Trophoblast cell (in vitro differentiated cells and primary cell): ENCODE measurements at regions not wholly inside any gene's neighbourhood (a gene's known extent, or its start where the extent isn't known, plus 50 kb on each side); places are given as distances from the start of the nearest gene placed in this dataset.

Source experiments
- DNase-seq, 2 donors: peaks; one replicate each; pipeline ENCODE4 v3.0.0-alpha.2; 2016
- H2AFZ ChIP-seq: 2 replicates; pipeline ENCODE4 v1.6.1; 2013; ENCODE audit warnings: low read length, moderate library complexity, mild to moderate bottlenecking; ENCODE audit not compliant: insufficient read depth, poor library complexity
- H2AK5ac ChIP-seq: 2 replicates; pipeline ENCODE4 v1.6.1; 2013; ENCODE audit warnings: mild to moderate bottlenecking, low read length
- H2BK120ac ChIP-seq: 2 replicates; pipeline ENCODE4 v1.6.1; 2013; ENCODE audit warnings: low read length, mild to moderate bottlenecking, moderate library complexity; ENCODE audit not compliant: insufficient read depth, poor library complexity
- H2BK12ac ChIP-seq: 2 replicates; pipeline ENCODE4 v1.6.1; 2013; ENCODE audit warnings: mild to moderate bottlenecking, low read length, moderate library complexity
- H2BK5ac ChIP-seq: 2 replicates; pipeline ENCODE4 v1.6.1; 2013; ENCODE audit warnings: low read length, low read depth, moderate library complexity, mild to moderate bottlenecking; ENCODE audit not compliant: poor library complexity
- H3K14ac ChIP-seq: 2 replicates; pipeline ENCODE4 v1.6.1; 2013; ENCODE audit warnings: mild to moderate bottlenecking, low read length
- H3K18ac ChIP-seq: 2 replicates; pipeline ENCODE4 v1.6.1; 2013; ENCODE audit warnings: mild to moderate bottlenecking, low read length
- H3K23ac ChIP-seq: 2 replicates; pipeline ENCODE4 v1.6.1; 2013; ENCODE audit warnings: low read length
- H3K27ac ChIP-seq: 2 replicates; pipeline ENCODE4 v1.5.1; 2013; ENCODE audit warnings: low read depth, mild to moderate bottlenecking, inconsistent platforms, low read length, moderate library complexity
- H3K27me3 ChIP-seq: 2 replicates; pipeline ENCODE4 v1.6.1; 2013; ENCODE audit warnings: inconsistent platforms, mild to moderate bottlenecking, low read length, moderate library complexity; ENCODE audit not compliant: insufficient read depth
- H3K36me3 ChIP-seq, 2 experiments: 1 replicate in 1 of 2; 2 replicates in 1 of 2; pipeline ENCODE4 v1.6.1; 2013; ENCODE audit warnings: low read length in 2 of 2, mild to moderate bottlenecking in 2 of 2, moderate library complexity in 1 of 2; ENCODE audit not compliant: insufficient read depth in 2 of 2, control insufficient read depth in 1 of 2
- H3K4ac ChIP-seq: 2 replicates; pipeline ENCODE4 v1.6.1; 2013; ENCODE audit warnings: low read depth, mild to moderate bottlenecking, low read length, moderate library complexity
- H3K4me1 ChIP-seq, 2 experiments: 1 replicate in 1 of 2; 2 replicates in 1 of 2; pipeline ENCODE4 v1.6.1; 2013; ENCODE audit warnings: low read length in 2 of 2, mild to moderate bottlenecking in 2 of 2, moderate library complexity in 1 of 2; ENCODE audit not compliant: insufficient read depth in 2 of 2, control insufficient read depth in 1 of 2
- H3K4me2 ChIP-seq: 2 replicates; pipeline ENCODE4 v1.6.1; 2013; ENCODE audit warnings: inconsistent platforms, mild to moderate bottlenecking, low read length, moderate library complexity
- H3K4me3 ChIP-seq: 2 replicates; pipeline ENCODE4 v1.5.1; 2013; ENCODE audit warnings: mild to moderate bottlenecking, low read depth, low read length, inconsistent platforms
- H3K79me1 ChIP-seq: one replicate; pipeline ENCODE4 v1.6.1; 2013; ENCODE audit warnings: low read length
- H3K79me2 ChIP-seq: 2 replicates; pipeline ENCODE4 v1.6.1; 2013; ENCODE audit warnings: low read length, mild to moderate bottlenecking; ENCODE audit not compliant: control insufficient read depth, insufficient read depth, poor library complexity
- H3K9ac ChIP-seq: 2 replicates; pipeline ENCODE4 v1.6.1; 2013; ENCODE audit warnings: mild to moderate bottlenecking, low read length
- H3K9me3 ChIP-seq: 2 replicates; pipeline ENCODE4 v1.6.1; 2013; ENCODE audit warnings: low read depth, mild to moderate bottlenecking, control low read depth, inconsistent platforms, low read length; ENCODE audit not compliant: insufficient read depth
- H4K12ac ChIP-seq: 2 replicates; pipeline ENCODE4 v1.6.1; 2013; ENCODE audit warnings: low read depth, mild to moderate bottlenecking, low read length, moderate library complexity
- H4K8ac ChIP-seq: 2 replicates; pipeline ENCODE4 v1.6.1; 2013; ENCODE audit warnings: low read depth, mild to moderate bottlenecking, low read length, moderate library complexity
- H4K91ac ChIP-seq: one replicate; pipeline ENCODE4 v1.6.1; 2013; ENCODE audit warnings: low read depth, mild to moderate bottlenecking, low read length, moderate library complexity
- WGBS: extraction: QIAGEN DNeasy Blood & Tissue Kit; methylation state at CpG from one replicate; pipeline ENCODE4 v1.1.7; 2013; ENCODE audit warnings: missing lambda C conversion rate; ENCODE audit not compliant: insufficient read length, insufficient coverage; ENCODE audit errors: extremely low coverage; 5-methylcytosine and 5-hydroxymethylcytosine counted together

DNA sequence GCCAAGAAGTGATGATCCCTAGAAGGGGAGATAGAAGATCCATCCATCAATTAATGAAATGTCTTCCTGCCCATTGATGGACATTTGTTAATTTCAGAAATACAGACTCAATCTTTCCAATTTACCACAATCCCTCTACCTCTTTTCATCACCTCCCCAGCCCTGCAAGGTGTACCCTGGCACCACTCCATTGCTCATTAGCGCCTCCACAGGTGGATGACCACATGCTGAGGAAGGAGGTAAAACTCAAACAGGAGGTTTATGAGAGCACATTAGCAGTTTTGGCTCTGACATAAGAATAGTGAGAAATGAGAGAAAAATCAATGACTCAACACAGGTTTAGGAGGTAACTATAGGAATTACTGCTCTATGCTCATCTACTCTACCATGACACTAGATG, 208.0 kb downstream of the C1D start:
- no peak overlapping the region for H2AK5ac ChIP-seq
- H3K9me3 ChIP-seq, result peaks cover 2% of the 10 kb centered on the region
- no peak overlapping the region for H3K4me2 ChIP-seq
- no peak overlapping the region for H4K12ac ChIP-seq
- H4K8ac ChIP-seq, result no peak overlapping the region
- H2BK12ac ChIP-seq, result no peak overlapping the region
- H3K27me3 ChIP-seq, result no peaks in the 10 kb centered on the region
- H3K18ac ChIP-seq, result no peak overlapping the region
- H2BK120ac ChIP-seq, result no peak overlapping the region
- no peak overlapping the region for H2BK5ac ChIP-seq
- H3K9ac ChIP-seq, result no peak overlapping the region
- H2AFZ ChIP-seq, result no peak overlapping the region
- H3K23ac ChIP-seq, result no peak overlapping the region
- no peaks in the 10 kb centered on the region for H3K4me1 ChIP-seq
- no peak overlapping the region for H3K4me3 ChIP-seq
- H3K4ac ChIP-seq, result no peak overlapping the region
- H3K79me2 ChIP-seq, result no peaks in the 10 kb centered on the region
- no peak overlapping the region for H3K14ac ChIP-seq
- no peak for DNase-seq
- H3K36me3 ChIP-seq, result no peaks in the 10 kb centered on the region
- no peaks in the 10 kb centered on the region for H3K79me1 ChIP-seq
- H3K27ac ChIP-seq, result no peak overlapping the region
- no peak overlapping the region for H4K91ac ChIP-seq
- WGBS, result no CpG with 5 or more reads among the region's 1 CpG

DNA sequence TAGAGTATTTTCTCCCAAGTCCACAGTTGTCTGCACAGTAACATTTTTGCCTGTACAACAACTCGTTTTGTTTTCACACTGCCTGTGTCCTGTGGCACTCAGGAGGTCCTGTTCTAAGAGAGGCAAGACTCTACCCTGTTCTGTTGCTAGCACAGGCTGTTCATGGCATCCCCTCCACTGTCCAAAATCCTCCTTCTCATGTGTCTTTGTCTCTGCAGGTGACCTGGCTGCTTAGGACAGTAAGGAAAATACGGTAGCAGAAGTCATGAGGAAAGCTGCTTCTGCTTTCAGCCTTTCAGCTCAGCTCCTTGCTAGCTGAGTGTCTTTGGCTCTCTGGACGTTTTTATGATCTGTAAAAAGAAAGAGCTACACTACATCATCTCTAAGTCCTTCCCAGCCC, 205.9 kb downstream of the C1D start:
- H3K23ac ChIP-seq, result no peak overlapping the region
- H3K4me1 ChIP-seq, result no peaks in the 10 kb centered on the region
- H3K79me2 ChIP-seq, result no peaks in the 10 kb centered on the region
- H3K79me1 ChIP-seq, result no peaks in the 10 kb centered on the region
- H2BK5ac ChIP-seq, result no peak overlapping the region
- no peak overlapping the region for H2AK5ac ChIP-seq
- WGBS, result no CpG with 5 or more reads among the region's 3 CpGs
- H3K18ac ChIP-seq, result no peak overlapping the region
- H3K4me3 ChIP-seq, result no peak overlapping the region
- no peak overlapping the region for H2BK12ac ChIP-seq
- H3K36me3 ChIP-seq, result no peaks in the 10 kb centered on the region
- DNase-seq, result no peak
- H3K27ac ChIP-seq, result no peak overlapping the region
- H3K14ac ChIP-seq, result no peak overlapping the region
- no peak overlapping the region for H4K91ac ChIP-seq
- no peak overlapping the region for H4K12ac ChIP-seq
- no peak overlapping the region for H2AFZ ChIP-seq
- H3K4ac ChIP-seq, result no peak overlapping the region
- no peak overlapping the region for H4K8ac ChIP-seq
- no peak overlapping the region for H2BK120ac ChIP-seq
- no peaks in the 10 kb centered on the region for H3K27me3 ChIP-seq
- H3K4me2 ChIP-seq, result no peak overlapping the region
- no peak overlapping the region for H3K9ac ChIP-seq
- peaks cover 2% of the 10 kb centered on the region for H3K9me3 ChIP-seq

DNA sequence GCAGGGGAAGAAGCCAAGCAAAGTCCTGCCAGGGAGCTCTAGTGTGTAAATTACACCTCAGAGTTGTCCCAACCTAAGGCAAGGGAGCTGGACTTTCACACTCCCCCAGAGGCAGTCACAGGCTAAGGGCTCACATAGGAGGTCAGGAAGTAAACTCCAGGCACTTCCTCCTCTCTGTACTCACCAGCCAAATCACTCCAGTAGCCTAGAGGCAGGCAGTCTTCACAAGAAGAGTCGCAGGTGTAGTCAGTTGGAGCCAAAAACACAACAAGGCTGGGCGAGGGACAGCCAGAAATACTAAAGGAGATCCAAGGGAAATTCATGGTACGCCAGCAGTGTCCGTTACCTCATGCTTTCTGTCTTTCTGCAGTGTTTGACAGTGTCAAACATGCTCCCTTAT, 205.0 kb downstream of the C1D start:
- H2AK5ac ChIP-seq, result no peak overlapping the region
- H4K91ac ChIP-seq, result no peak overlapping the region
- peaks cover 2% of the 10 kb centered on the region for H3K9me3 ChIP-seq
- no peak overlapping the region for H4K12ac ChIP-seq
- no peaks in the 10 kb centered on the region for H3K4me1 ChIP-seq
- H3K4ac ChIP-seq, result no peak overlapping the region
- H2BK5ac ChIP-seq, result no peak overlapping the region
- H3K27ac ChIP-seq, result no peak overlapping the region
- H3K36me3 ChIP-seq, result no peaks in the 10 kb centered on the region
- no peak overlapping the region for H2AFZ ChIP-seq
- H3K23ac ChIP-seq, result no peak overlapping the region
- H3K27me3 ChIP-seq, result no peaks in the 10 kb centered on the region
- H2BK120ac ChIP-seq, result no peak overlapping the region
- H3K14ac ChIP-seq, result no peak overlapping the region
- H3K4me2 ChIP-seq, result no peak overlapping the region
- H3K79me1 ChIP-seq, result no peaks in the 10 kb centered on the region
- no peak for DNase-seq
- no peaks in the 10 kb centered on the region for H3K79me2 ChIP-seq
- no peak overlapping the region for H3K18ac ChIP-seq
- no CpG with 5 or more reads among the region's 4 CpGs for WGBS
- no peak overlapping the region for H3K9ac ChIP-seq
- no peak overlapping the region for H2BK12ac ChIP-seq
- H4K8ac ChIP-seq, result no peak overlapping the region
- no peak overlapping the region for H3K4me3 ChIP-seq

DNA sequence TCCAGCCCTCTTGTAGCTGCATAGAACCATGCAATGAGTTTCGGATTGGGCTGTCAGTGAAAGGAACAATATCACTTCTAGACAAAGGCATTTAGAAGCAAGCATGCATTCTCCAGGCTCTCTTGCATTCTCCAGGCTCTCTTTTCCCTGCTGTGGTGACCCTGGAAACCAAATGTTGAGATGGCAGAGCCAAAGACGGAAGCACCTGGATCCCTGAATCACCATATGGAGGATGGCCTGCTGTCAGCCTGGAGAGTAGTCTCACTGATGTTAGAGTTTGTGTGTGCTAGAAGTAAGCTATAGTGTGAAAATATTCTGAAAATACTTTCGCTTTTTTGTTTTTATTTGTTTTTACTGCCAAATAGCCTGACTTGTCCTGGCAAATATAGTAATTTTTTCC, 203.9 kb downstream of the C1D start:
- no peak overlapping the region for H4K91ac ChIP-seq
- no peak overlapping the region for H2BK12ac ChIP-seq
- H2BK120ac ChIP-seq, result no peak overlapping the region
- WGBS, result no CpG with 5 or more reads among the region's 3 CpGs
- DNase-seq, result no peak
- no peak overlapping the region for H3K14ac ChIP-seq
- no peak overlapping the region for H2AK5ac ChIP-seq
- H3K23ac ChIP-seq, result no peak overlapping the region
- H3K9me3 ChIP-seq, result peaks cover 3% of the 10 kb centered on the region
- H3K9ac ChIP-seq, result no peak overlapping the region
- no peak overlapping the region for H4K8ac ChIP-seq
- H2AFZ ChIP-seq, result no peak overlapping the region
- no peak overlapping the region for H3K4me3 ChIP-seq
- no peaks in the 10 kb centered on the region for H3K79me2 ChIP-seq
- H3K4me1 ChIP-seq, result no peaks in the 10 kb centered on the region
- no peak overlapping the region for H3K4me2 ChIP-seq
- H3K27me3 ChIP-seq, result no peaks in the 10 kb centered on the region
- H3K79me1 ChIP-seq, result no peaks in the 10 kb centered on the region
- H2BK5ac ChIP-seq, result no peak overlapping the region
- H3K18ac ChIP-seq, result no peak overlapping the region
- no peaks in the 10 kb centered on the region for H3K36me3 ChIP-seq
- H4K12ac ChIP-seq, result no peak overlapping the region
- H3K4ac ChIP-seq, result no peak overlapping the region
- no peak overlapping the region for H3K27ac ChIP-seq
